Endothelial cell (in vitro differentiated cells): ENCODE measurements at regions not wholly inside any gene's neighbourhood (a gene's known extent, or its start where the extent isn't known, plus 50 kb on each side); places are given as distances from the start of the nearest gene placed in this dataset.

Source experiments
- DNase-seq: peaks from one replicate; pipeline ENCODE4 v3.0.0; 2021; ENCODE audit warnings: low spot score
- H3K27ac Mint-ChIP-seq: one replicate; pipeline ENCODE4 v1.8.0; 2021; ENCODE audit warnings: mixed read lengths, inconsistent platforms; ENCODE audit not compliant: unreplicated experiment
- H3K27me3 Mint-ChIP-seq: one replicate; pipeline ENCODE4 v1.8.0; 2021; ENCODE audit warnings: mild to moderate bottlenecking, moderate library complexity, mixed read lengths, inconsistent platforms; ENCODE audit not compliant: unreplicated experiment
- H3K36me3 Mint-ChIP-seq: one replicate; pipeline ENCODE4 v1.8.0; 2021; ENCODE audit warnings: mild to moderate bottlenecking, low read depth, mixed read lengths, inconsistent platforms; ENCODE audit not compliant: unreplicated experiment
- H3K4me1 Mint-ChIP-seq: one replicate; pipeline ENCODE4 v1.8.0; 2021; ENCODE audit warnings: mild to moderate bottlenecking, mixed read lengths, inconsistent platforms; ENCODE audit not compliant: unreplicated experiment
- H3K4me3 Mint-ChIP-seq: one replicate; pipeline ENCODE4 v1.8.0; 2021; ENCODE audit warnings: mild to moderate bottlenecking, mixed read lengths, inconsistent platforms; ENCODE audit not compliant: unreplicated experiment
- H3K9me3 Mint-ChIP-seq: one replicate; pipeline ENCODE4 v1.8.0; 2021; ENCODE audit warnings: mixed read lengths, inconsistent platforms; ENCODE audit not compliant: unreplicated experiment
- CTCF ChIP-seq: fragments of 200-600 bp; sonication (generic); IDR thresholded peaks from one replicate; pipeline ENCODE4 v1.5.0; 2021; ENCODE audit warnings: antibody characterized with exemption; ENCODE audit not compliant: unreplicated experiment

- H3K4me1 Mint-ChIP-seq, result no peaks in the 10 kb centered on the region
- peaks cover 25% of the 10 kb centered on the region for H3K9me3 Mint-ChIP-seq
Measured at GRCh38 chr22:47817380-47817779, 1054.9 kb downstream of the TBC1D22A start.

GRCh38 chr22:47816863-47817210 lies 1054.4 kb downstream of the TBC1D22A start:
- Mint-ChIP-seq H3K4me3 (no peak overlapping the region), H3K36me3 (peaks cover 8% of the 10 kb centered on the region), H3K9me3 (peaks cover 25% of the 10 kb centered on the region), H3K27ac (no peak overlapping the region), H3K4me1 (no peaks in the 10 kb centered on the region), H3K27me3 (peaks cover 3% of the 10 kb centered on the region)
- TF ChIP-seq CTCF, result no peak
- no peak for DNase-seq

More at GRCh38 chr22:47817380-47817779, 1054.9 kb downstream of the TBC1D22A start:
- H3K27ac Mint-ChIP-seq, result no peak overlapping the region
- no peak for DNase-seq
- no peak overlapping the region for H3K4me3 Mint-ChIP-seq
- TF ChIP-seq CTCF, result no peak
- peaks cover 8% of the 10 kb centered on the region for H3K36me3 Mint-ChIP-seq
- H3K27me3 Mint-ChIP-seq, result peaks cover 2% of the 10 kb centered on the region

- Mint-ChIP-seq H3K4me3 (no peak overlapping the region), H3K27me3 (peaks cover 6% of the 10 kb centered on the region), H3K27ac (no peak overlapping the region), H3K9me3 (peaks cover 24% of the 10 kb centered on the region), H3K36me3 (peaks cover 8% of the 10 kb centered on the region), H3K4me1 (no peaks in the 10 kb centered on the region)
- TF ChIP-seq CTCF, result no peak
- DNase-seq, result no peak
Measured at GRCh38 chr22:47816121-47816862, 1053.8 kb downstream of the TBC1D22A start.

- Mint-ChIP-seq H3K36me3 (peaks cover 15% of the 10 kb centered on the region), H3K27me3 (peaks cover 11% of the 10 kb centered on the region), H3K27ac (no peak overlapping the region), H3K9me3 (peaks cover 26% of the 10 kb centered on the region), H3K4me3 (no peak overlapping the region), H3K4me1 (no peaks in the 10 kb centered on the region)
- no peak for DNase-seq
- TF ChIP-seq CTCF, result no peak
Measured at GRCh38 chr22:47814474-47814873, 1052.0 kb downstream of the TBC1D22A start.

GRCh38 chr22:47813661-47814060 lies 1051.2 kb downstream of the TBC1D22A start:
- DNase-seq, result no peak
- H3K27ac Mint-ChIP-seq, result no peak overlapping the region
- H3K4me1 Mint-ChIP-seq, result no peaks in the 10 kb centered on the region
- H3K36me3 Mint-ChIP-seq, result peaks cover 15% of the 10 kb centered on the region
- H3K27me3 Mint-ChIP-seq, result peaks cover 11% of the 10 kb centered on the region
- no peak for TF ChIP-seq CTCF
- H3K4me3 Mint-ChIP-seq, result no peak overlapping the region
- peaks cover 24% of the 10 kb centered on the region for H3K9me3 Mint-ChIP-seq
